GM21381 (cell line): ENCODE measurements at regions not wholly inside any gene's neighbourhood (a gene's known extent, or its start where the extent isn't known, plus 50 kb on each side); places are given as distances from the start of the nearest gene placed in this dataset.
A peak's percentile ranks its signal among the peaks of the same experiment; 100 is the strongest.

Source experiments
- ATAC-seq: cut with Tn5 transposase; IDR thresholded peaks from one replicate; pipeline ENCODE4 v1.9.1; 2021; ENCODE audit warnings: mild to moderate bottlenecking, moderate library complexity; ENCODE audit not compliant: unreplicated experiment

DNA sequence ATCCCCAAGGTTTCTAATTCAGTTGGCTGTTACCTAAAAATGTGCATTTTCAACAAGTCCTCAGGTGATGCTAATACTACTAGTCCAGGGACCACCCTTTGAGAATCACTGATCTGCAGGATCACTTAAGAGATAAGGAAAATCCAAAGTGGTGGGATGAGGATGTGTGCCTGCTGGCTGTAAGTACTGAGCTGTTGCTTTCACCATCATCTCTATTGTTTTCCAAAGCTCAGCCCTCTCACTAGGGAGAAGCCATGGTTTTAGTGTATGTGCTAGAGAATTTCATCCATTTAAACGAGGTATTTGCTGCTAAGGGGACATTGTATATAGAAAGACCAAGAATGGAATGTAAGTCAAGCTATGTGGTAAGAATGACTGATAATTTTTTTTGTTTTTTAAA lies 202.3 kb downstream of the KIF21A start:
- no peak for ATAC-seq

DNA sequence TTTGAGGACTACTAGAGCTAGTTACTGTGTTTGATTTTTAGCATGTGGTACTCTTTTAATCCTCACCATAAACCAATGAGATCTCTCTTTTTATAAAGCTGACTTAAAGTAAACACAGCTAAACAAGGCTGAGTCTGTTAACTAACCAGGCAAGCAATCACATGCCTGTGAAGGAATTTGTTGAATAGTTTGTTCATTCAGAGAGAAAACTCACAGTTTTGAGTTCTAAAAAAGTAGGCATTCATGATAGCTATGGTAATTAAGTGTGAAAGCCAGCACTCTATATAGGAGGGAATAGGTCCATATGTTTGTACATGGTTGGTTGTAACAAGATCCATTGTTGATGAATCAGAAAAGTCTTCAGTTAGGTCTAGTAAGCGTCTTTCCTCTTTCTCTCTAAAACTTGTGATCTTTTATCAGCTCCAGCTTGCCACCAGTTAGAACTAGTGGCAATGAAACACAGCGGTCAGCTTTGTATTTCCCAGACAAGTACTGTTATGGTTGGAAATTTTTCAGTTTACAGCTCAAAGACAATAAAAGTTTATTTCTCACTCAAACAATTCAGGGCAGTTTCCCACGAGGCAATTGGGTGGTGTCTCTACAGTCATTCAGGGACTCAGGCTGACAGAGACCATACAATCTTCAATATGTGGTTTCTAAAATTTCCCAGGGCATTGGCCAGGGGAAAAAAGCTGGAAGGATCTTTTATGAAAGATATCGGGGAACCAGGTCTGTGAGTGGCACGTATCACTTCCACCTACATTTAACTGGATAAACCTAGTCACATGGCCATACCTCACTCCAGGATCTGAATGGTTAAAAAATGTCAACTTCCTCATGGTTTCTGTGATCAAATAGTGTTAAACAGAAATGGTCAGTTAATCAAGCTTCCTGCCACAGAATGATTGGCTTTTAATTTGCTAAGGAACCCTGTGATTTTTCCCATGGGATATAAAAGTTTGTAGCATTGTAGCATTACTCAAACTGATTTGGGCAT lies 203.1 kb downstream of the KIF21A start:
- no peak for ATAC-seq

DNA sequence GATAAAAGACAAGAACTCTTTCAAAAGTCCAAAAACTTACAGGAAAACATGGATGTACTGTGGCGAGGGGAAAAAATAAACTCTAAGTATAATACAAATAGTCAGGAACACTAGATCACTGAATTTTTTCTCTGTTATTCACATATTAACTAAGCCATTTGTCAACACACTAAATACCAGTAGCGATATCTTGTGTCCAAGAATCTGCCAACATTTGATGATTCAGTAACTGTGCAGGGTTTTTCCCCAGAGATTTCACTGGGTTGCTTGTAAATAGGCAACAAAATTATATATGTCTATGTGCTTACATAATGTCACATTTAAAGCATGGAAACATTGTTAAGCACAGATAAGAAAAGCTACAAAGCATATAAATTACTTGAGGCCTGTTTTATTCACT lies 205.9 kb downstream of the KIF21A start:
- no peak for ATAC-seq

DNA sequence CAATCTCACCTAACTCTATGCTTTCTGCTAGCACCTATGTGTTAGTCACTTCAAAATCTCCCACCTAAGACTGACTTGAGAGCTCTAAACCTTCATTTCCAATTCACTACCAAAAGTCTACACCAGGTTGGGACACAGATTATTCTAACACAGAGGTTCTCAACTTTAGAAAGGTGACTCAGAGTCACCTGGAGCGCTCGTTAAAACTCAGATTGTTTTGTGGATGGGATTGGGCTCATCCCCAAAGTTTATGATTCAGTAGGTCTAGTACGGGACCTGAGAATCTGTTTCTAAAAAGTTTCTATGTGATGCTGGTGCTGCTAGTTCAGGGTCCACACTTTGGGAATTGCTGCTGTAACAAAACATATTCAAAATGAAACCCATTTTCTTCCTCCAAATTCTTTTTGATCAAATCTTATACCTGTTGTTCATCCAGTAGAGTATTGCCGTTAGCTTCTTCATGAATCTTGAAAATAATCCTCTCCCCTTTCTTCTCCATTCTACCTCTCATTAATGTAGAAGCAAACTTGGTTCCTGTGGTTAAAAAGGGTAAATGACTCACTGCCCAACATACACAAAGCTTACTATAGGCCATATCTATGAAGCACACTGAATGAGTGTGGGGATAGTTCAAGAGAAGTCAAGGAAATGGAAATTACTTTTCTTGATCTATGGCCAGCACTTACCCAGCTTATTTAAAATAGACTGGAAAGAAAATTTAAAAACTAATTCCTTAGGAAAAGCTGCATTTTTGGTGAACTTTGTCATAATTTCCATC lies 206.7 kb downstream of the KIF21A start:
- ATAC-seq: no peak

DNA sequence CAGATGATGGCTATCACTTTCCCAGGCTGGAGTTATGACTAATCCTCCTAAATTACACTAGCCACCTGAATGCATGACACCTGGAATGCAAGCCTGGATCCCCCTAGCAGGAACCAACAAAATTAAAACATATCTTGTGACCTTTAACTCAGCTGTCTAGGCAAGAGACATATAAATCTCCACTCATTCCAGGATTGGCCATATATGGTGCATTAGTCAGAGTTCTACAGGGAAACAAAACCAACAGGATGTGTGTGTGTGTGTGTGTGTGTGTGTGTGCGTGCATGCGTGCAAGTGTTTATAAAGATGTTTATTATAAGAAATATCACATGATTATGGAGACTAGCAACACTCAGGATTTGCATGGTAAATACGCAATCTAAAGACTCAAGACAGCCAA lies 212.8 kb downstream of the KIF21A start:
- no peak for ATAC-seq

DNA sequence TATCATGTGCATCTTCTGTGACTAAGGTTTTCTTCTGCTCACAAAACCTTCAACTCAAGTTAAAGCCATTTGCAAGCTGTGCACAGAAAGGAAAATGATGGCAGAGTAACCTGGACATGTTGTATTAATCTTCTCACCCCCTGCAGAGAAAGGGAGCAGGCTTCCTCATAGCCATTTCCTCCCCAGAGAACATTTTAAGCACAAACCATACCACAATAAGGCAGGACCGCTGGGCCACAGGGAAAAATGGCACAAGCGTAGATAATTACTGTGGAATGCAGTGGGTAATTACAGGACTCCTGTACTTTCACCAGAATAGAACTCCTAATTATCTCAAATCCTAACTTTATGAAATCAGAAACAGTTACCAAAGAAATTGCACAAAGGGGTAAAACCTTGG lies 215.7 kb downstream of the KIF21A start:
- ATAC-seq: no peak

DNA sequence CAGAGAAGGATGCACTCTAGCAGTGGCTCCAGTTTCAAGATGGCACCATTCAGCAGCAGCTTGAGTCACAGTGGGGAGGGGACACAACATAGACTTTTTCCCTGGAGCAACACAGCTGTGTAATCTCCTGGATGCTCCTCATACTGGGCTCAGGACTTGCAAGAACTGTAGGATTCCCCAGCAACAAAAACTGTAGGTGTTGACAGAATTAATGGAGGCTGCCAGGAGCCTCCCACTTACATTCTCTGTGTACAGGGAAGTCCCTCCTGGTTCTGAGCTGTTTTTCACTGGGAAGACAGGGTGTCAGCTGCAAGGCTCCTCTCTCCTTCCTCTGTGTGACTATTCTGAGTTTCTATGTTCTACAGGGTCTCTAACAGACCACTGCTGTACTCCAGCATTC lies 217.9 kb downstream of the KIF21A start:
- no peak for ATAC-seq

DNA sequence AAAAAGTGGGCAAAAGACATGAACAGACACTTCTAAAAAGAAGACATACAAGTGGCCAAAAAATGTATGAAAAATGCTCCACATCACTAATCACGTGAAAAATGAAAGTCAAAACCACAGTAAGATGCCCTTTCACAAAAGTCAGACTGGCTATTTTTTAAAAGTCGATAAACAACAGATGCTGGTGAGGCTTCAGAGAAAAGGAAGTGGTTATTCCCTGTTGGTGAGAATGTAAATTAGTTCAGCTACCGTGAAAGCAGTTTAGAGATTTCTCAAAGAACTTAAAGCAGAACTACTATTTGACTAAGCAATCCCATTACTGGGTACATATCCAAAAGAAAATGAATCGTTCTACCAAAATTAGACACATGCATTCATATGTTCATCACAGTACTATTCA lies 237.0 kb downstream of the KIF21A start:
- ATAC-seq: no peak

DNA sequence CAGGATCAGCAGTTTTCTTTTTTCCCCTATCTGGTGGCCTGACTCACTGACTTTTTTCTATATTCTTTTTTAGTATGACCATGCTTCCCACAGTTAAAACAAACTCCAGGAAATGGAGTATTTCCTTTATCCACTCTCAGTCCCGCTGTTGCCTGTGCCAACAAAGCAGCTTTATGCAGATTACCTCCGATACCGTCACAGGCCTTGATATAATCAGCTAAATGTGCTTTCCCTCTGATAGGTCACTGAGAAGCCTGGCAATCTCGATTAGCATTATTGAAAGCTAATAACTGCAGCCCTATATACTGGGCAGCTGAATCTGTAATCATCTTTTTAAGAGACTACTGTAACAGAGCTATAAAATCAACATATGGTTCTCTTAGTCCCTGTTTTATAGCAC lies 243.6 kb downstream of the KIF21A start:
- ATAC-seq: no peak

DNA sequence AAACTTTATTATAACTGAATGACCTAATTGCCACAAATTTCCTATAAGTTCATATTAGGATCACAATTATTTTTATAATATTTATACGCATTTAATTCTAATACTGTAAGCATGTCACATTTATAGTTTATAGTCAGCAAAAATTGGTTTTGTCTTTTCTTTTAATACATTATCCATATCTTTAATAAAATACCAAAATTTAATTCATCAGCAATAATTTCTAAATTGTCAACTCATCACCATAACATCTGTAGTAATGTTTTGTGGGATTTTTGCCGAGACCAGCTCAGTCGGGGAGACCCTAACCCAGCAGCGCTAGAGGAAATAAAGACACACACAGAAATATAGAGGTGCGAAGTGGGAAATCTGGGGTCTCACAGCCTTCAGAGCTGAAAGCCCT lies 254.2 kb downstream of the KIF21A start:
- ATAC-seq: no peak

DNA sequence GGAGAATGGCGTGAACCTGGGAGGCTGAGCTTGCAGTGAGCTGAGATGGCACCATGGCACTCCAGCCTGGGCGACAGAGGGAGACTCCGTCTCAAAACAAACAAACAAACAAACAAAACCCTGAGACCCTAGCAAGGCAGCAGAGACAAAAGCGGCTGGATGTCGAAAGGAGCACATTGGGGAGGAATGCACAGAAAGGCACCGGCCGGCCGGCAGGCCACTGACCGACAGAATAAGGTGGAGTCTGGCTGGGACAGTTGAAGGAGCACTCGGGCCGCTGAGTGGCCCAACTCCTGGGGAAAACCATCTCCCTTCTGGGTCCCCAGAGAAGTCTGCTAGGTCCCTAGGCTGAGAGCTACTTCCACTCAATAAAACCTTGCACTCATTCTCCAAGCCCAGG lies 256.2 kb downstream of the KIF21A start:
- no peak for ATAC-seq

DNA sequence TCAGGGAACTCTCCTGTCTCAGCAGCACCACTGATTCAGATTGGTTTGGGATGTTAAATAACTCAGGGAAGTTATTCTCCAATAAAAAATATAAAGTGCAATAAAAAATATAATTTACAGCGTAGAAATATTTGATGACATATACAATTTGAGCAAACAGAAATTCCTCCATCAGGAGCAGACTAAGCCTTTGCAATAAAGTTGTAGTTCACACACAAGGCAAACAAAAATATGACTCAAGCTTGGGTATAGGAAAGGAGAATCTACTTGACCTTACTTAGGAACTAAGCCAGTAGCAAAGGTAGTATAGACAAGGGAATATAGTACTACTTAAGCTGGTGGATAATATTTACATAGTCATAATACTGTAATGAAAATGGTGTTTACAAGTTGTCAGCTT lies 264.1 kb downstream of the KIF21A start:
- ATAC-seq: no peak

DNA sequence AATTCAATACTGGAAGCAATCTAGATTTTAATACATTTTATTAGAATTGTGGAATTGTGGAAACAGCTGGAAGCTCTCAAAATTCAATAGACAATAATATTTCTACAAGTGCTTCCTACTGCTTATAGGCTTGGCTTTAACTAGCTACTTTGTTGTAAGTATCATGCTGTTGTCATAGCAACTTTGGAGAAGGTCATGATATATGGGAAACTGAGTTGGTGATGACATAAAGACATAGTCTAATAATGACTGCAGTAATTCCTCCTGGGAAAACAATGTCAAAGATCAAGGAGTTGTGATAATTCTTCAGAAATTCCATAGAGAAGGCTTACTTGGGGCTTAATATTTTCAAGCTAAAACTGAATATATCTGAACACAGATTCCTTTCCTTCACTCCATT lies 266.6 kb downstream of the KIF21A start:
- ATAC-seq: no peak

DNA sequence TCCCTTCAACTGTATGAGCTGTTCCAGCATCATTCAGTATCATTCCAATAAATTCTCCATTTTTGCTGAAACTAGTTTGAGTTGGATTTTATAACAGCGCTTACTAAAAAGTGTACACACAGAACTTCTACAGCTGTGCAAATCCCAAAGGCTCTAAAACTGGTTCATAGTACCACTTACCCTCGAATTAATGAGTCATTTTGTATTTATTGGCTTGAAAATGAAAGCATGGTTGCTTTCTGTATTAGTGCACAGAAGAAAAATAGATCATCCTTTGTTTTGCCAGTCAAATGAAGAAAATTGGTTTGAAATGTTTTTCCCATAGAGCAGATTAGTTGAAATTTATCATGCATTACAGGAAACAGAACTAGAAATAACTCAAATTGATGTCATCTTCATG lies 268.3 kb upstream of the CPNE8 start:
- no peak for ATAC-seq

DNA sequence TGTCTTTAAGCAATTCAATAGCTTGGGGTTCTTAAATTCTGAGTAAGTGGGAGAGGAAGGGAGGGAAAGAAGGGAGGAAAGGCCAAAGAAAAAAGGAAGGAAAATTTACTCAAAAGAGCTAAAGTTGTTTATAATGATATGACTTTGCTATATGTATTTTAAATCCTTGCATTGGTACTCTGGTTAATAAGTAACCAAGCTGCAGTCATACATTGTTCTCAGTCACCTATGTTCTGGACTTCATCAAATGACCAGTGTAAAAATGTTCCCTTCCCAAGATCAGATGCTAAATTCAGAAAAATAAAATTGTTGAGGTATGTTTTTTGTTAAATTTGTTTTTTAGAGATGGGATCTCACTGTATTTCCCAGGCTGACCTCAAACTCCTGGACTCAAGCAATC lies 259.9 kb upstream of the CPNE8 start:
- ATAC-seq: no peak

DNA sequence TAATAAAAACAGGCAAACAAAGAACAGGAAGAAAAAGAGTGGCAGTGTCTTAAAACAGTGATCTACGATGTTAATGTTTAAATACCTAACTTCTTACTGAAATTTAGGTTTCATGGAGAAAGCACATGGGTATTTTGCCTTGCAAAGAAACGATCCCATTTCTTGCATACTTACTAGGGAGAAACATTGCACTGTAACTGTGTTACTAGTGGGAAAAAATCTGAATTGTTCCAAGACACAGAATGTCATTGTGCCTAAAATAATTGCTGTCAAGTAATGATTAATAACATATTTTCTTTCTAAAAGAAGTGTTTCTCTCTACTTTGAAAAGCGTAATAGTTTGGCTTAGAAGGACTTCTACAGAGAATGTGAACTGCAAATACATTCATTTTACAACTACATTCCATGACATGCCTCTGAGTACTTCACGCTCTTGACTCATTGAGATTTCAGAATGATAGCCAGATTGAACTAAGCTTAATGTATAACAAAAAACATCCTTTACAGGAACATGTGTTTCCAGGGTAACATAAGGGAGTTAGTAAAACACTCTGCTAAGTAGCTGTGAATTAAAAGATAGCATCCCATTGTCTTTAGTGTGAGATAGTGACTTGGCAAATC lies 256.2 kb upstream of the CPNE8 start:
- no peak for ATAC-seq

DNA sequence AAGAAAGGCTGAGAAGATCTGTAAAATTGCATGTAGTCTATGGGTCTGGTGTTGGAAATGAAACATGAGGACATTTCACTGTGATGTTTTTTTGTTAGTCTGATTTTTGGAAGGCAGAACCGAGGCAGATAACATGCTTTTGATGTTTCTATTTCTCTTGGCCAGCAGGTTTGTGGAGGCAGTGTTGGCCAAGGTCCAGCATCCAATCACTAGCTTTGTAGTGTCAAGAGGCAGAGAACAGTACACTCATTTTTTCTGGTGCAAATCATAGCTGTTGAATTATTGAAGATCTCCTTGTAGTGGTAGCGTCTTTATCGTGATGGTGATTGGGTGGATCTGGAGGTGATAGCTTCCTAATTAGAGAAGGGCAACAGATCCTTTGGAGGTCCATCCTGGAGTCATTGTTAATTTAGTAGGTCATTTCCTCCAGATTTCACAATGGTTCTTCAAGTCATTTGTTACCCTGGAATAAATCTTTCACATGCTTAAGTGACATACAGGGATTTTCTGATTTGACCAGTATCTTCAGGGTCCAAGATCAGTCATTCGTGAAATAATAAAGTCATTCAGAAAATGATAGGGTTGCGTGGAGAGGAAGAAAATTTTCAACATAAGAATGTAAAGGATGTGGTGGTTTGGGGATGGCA lies 252.4 kb upstream of the CPNE8 start:
- no peak for ATAC-seq

DNA sequence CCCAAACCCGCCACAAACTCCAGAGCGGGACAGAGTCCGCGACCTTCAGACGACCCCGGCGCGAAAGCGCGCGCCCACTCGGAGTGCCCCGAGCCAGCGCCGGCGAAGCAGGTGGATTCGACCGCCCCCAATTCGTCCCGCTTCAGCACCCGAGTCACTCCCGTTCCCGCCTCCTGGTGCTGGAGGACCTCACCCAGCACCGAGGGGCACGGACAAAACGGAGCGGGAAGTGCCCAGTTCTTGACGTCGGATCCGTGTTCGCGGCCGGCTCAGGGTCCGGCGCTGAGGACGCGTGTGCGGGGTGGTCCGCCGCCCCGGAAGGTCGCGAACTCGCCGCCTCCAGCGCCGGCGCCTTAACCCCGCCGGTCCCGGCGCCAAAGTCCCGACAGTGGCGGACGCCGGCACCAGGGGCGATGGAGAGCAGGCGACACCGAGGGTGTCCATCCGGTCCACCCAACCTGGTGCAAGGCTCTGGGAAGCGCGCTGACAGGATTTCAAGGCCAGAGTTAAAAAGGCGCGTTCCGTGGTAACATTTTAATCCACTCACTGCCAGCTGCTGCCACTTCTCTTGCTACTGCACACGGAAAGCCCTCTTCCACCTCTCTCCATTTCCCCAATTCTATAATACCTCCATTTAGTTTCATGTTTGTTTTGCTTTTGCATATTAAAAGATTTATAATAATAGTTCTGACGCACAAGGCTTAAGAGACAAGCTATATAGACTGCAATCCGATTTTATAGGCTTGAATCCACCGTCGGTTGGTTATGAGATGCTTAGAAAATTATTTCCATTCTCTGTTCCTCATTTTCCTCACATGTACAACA lies 240.0 kb upstream of the CPNE8 start:
- peak; percentile 96 for ATAC-seq

DNA sequence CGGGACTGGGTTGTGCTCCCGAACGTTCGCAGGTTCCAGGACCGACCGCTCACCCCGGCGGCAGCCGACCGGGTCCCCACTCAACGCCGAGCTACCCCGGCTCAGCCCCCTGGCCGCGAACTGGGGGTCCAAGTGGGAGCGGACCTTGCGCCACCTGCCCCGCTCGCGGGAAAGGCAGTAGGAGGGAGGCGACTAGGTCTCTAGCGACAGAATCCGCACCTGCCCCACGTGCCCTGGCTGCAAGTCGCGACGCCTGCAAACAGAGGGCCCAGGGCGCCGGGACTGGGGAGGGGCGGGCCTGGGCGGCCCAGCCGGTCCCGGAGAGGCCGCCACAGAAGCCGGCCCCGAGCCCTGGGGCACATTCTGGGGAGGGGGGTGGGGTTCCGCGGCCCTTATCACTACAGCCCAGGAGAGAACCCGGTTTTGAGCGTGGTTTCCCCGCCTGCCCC lies 239.2 kb upstream of the CPNE8 start:
- no peak for ATAC-seq

DNA sequence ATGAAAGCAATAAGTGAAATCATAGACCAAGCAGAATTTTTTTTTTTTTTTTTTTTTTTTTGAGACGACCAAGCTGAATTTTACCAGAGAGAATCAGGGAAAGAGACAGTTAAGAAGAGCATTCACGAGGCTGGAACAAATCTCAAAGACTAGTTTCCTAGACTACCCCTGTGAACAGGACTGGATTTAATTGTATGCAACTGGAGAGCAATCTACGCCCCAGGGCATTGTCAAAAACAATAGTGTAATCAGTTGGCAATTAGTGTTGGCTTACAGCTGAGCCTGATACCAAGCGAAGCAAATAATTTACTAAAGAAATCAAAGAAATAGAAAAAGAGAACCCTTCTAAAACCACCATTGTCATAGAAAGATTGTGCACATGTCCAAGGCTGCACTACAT lies 232.9 kb upstream of the CPNE8 start:
- ATAC-seq: no peak
